H1 (cell line): ENCODE measurements at regions not wholly inside any gene's neighbourhood (a gene's known extent, or its start where the extent isn't known, plus 50 kb on each side); places are given as distances from the start of the nearest gene placed in this dataset.

ENCODE experiments used
- CTCF ChIA-PET: fragments of 300-600 bp; sonication (Branson Sonifier 250); formaldehyde crosslinking; loops from one replicate; lab custom pipeline; 2021; ENCODE audit not compliant: partially characterized antibody; lab: Charles Lee
- POLR2A ChIA-PET: fragments of 300-600 bp; sonication (Branson Sonifier 250); formaldehyde crosslinking; loops from one replicate; lab custom pipeline; 2021; ENCODE audit warnings: inconsistent platforms; ENCODE audit not compliant: partially characterized antibody; lab: Charles Lee
- DNase-seq, 2 experiments: peaks; one replicate each; pipeline versions ENCODE4 v3.0.0 to v3.0.0-alpha.2; 2010 to 2022; ENCODE audit warnings: low spot score in 2 of 2, low read depth in 1 of 2, mixed read lengths in 1 of 2
- FAIRE-seq: peaks from 2 replicates; lab custom pipeline; 2011; peaks lifted over from hg19 to GRCh38; lab: Jason Lieb, UNC
- H2AFZ ChIP-seq: 2 replicates; pipeline ENCODE4 v1.8.1; 2012; ENCODE audit warnings: low read length, inconsistent platforms
- H2AK5ac ChIP-seq: 2 replicates; pipeline ENCODE4 v1.6.1; 2013; ENCODE audit warnings: low read depth, low read length
- H2BK120ac ChIP-seq: replicated peaks from 2 replicates; pipeline ENCODE3; 2013; ENCODE audit warnings: low read depth, low read length, inconsistent platforms
- H2BK12ac ChIP-seq: 2 replicates; pipeline ENCODE4 v1.6.1; 2013; ENCODE audit warnings: low read depth, low read length
- H2BK15ac ChIP-seq: 2 replicates; pipeline ENCODE4 v1.6.1; 2013; ENCODE audit warnings: low read length
- H2BK20ac ChIP-seq: 2 replicates; pipeline ENCODE4 v1.6.1; 2013; ENCODE audit warnings: low read length
- H2BK5ac ChIP-seq: 2 replicates; pipeline ENCODE4 v1.6.1; 2013; ENCODE audit warnings: low read depth, low read length
- H3K14ac ChIP-seq: 2 replicates; pipeline ENCODE4 v1.6.1; 2013; ENCODE audit warnings: inconsistent platforms; ENCODE audit not compliant: insufficient read length
- H3K18ac ChIP-seq: 2 replicates; pipeline ENCODE4 v1.6.1; 2013; ENCODE audit warnings: low read length; ENCODE audit errors: extremely low read depth
- H3K23ac ChIP-seq: 2 replicates; pipeline ENCODE4 v1.6.1; 2013; ENCODE audit warnings: inconsistent platforms; ENCODE audit not compliant: insufficient read length
- H3K23me2 ChIP-seq: 2 replicates; pipeline ENCODE4 v1.6.1; 2013; ENCODE audit warnings: low read depth, low read length
- H3K27ac ChIP-seq: 2 replicates; pipeline ENCODE4 v1.6.1; 2011; ENCODE audit warnings: low read depth, low read length, inconsistent platforms
- H3K27me3 ChIP-seq, 4 experiments: replicated peaks in 1 of 4; 1 replicate in 1 of 4; 2 replicates in 3 of 4; pipeline versions ENCODE4 v1.6.1 to v1.8.1; 2011 to 2013; ENCODE audit warnings: low read length in 3 of 4, mild to moderate bottlenecking in 3 of 4, inconsistent platforms in 2 of 4, mixed read lengths in 2 of 4, moderate library complexity in 1 of 4; ENCODE audit not compliant: control insufficient read depth in 3 of 4, insufficient read depth in 3 of 4; ENCODE audit errors: extremely low read depth in 1 of 4
- H3K36me3 ChIP-seq, 4 experiments: 2 replicates each; pipeline versions ENCODE4 v1.6.1 to v1.8.1; 2011 to 2013; ENCODE audit warnings: mild to moderate bottlenecking in 4 of 4, low read length in 3 of 4, moderate library complexity in 2 of 4, control low read depth in 1 of 4, inconsistent platforms in 1 of 4; ENCODE audit not compliant: insufficient read depth in 4 of 4, control insufficient read depth in 2 of 4
- H3K4ac ChIP-seq: replicated peaks from 2 replicates; pipeline ENCODE3; 2013; ENCODE audit warnings: low read length, low read depth, mixed read lengths, inconsistent platforms; ENCODE audit not compliant: insufficient read length
- H3K4me1 ChIP-seq, 4 experiments: replicated peaks in 1 of 4; 1 replicate in 1 of 4; 2 replicates in 3 of 4; pipeline versions ENCODE4 v1.6.1 to v1.8.1; 2011 to 2013; ENCODE audit warnings: low read length in 3 of 4, inconsistent platforms in 2 of 4, mixed read lengths in 1 of 4; ENCODE audit not compliant: insufficient read depth in 4 of 4, control insufficient read depth in 3 of 4
- H3K4me2 ChIP-seq, 2 experiments: 2 replicates each; pipeline versions ENCODE4 v1.6.1 to v1.8.1; 2011 to 2013; ENCODE audit warnings: low read depth in 2 of 2, low read length in 2 of 2, control low read depth in 1 of 2, inconsistent platforms in 1 of 2, mild to moderate bottlenecking in 1 of 2; ENCODE audit not compliant: insufficient read depth in 1 of 2
- H3K4me3 ChIP-seq, 4 experiments: fragments of 200-600, 300-600 bp in 1 of 4; sonication (generic), shearing (Covaris generic), sonication (Bioruptor Twin) in 1 of 4; 2 replicates each; pipeline versions ENCODE4 v1.5.1 to v1.8.1; 2011 to 2016; ENCODE audit warnings: low read length in 4 of 4, low read depth in 3 of 4, control low read depth in 2 of 4, inconsistent platforms in 2 of 4, mild to moderate bottlenecking in 2 of 4, mixed read lengths in 1 of 4, moderate library complexity in 1 of 4; ENCODE audit not compliant: insufficient read depth in 2 of 4; ENCODE audit errors: extremely low read depth in 1 of 4
- H3K56ac ChIP-seq: replicated peaks from 2 replicates; pipeline ENCODE3; 2013; ENCODE audit warnings: low read depth, mild to moderate bottlenecking, mixed read lengths, low read length, inconsistent platforms; ENCODE audit not compliant: insufficient read length
- H3K79me1 ChIP-seq: 2 replicates; pipeline ENCODE4 v1.6.1; 2013; ENCODE audit warnings: low read depth, low read length, control low read depth
- H3K79me2 ChIP-seq, 2 experiments: 2 replicates each; pipeline versions ENCODE4 v1.6.1 to v1.8.1; 2012 to 2013; ENCODE audit warnings: low read length in 2 of 2, mild to moderate bottlenecking in 2 of 2, inconsistent platforms in 1 of 2; ENCODE audit not compliant: insufficient read depth in 2 of 2, control insufficient read depth in 1 of 2
- H3K9ac ChIP-seq, 4 experiments: replicated peaks in 1 of 4; 1 replicate in 1 of 4; 2 replicates in 3 of 4; pipeline versions ENCODE4 v1.6.1 to v1.8.1; 2011 to 2013; ENCODE audit warnings: low read depth in 3 of 4, low read length in 3 of 4, control low read depth in 2 of 4, mild to moderate bottlenecking in 2 of 4, moderate library complexity in 2 of 4, inconsistent platforms in 1 of 4; ENCODE audit errors: extremely low read depth in 1 of 4
- H3K9me3 ChIP-seq, 2 experiments: 2 replicates each; pipeline versions ENCODE4 v1.6.1 to v1.8.1; 2012 to 2013; ENCODE audit warnings: mild to moderate bottlenecking in 2 of 2, moderate library complexity in 2 of 2, control low read depth in 1 of 2, inconsistent platforms in 1 of 2, low read depth in 1 of 2, low read length in 1 of 2, mixed read lengths in 1 of 2; ENCODE audit not compliant: insufficient read depth in 2 of 2
- H4K20me1 ChIP-seq, 2 experiments: replicated peaks in 1 of 2; 2 replicates each; pipeline versions ENCODE3 to v1.8.1; 2011 to 2013; ENCODE audit warnings: inconsistent platforms in 2 of 2, low read length in 2 of 2, mild to moderate bottlenecking in 1 of 2; ENCODE audit not compliant: insufficient read depth in 2 of 2, control insufficient read depth in 1 of 2
- H4K5ac ChIP-seq: 2 replicates; pipeline ENCODE4 v1.6.1; 2013; ENCODE audit warnings: low read length, low read depth, mixed read lengths, inconsistent platforms; ENCODE audit not compliant: insufficient read length
- H4K8ac ChIP-seq: 2 replicates; pipeline ENCODE4 v1.8.0; 2013; ENCODE audit warnings: mild to moderate bottlenecking, moderate library complexity, low read length, inconsistent platforms; ENCODE audit not compliant: insufficient read depth; ENCODE audit errors: extremely low read depth
- H4K91ac ChIP-seq: replicated peaks from 2 replicates; pipeline ENCODE3; 2013; ENCODE audit warnings: low read length, mixed read lengths, inconsistent platforms; ENCODE audit not compliant: insufficient read length
- CTBP2 ChIP-seq: IDR thresholded peaks from 2 replicates; pipeline ENCODE4 v1.7.0; 2011; ENCODE audit warnings: borderline replicate concordance, mild to moderate bottlenecking, moderate library complexity, mixed read lengths, low read length; ENCODE audit not compliant: insufficient read depth, insufficient read length
- EP300 ChIP-seq, 2 experiments: IDR thresholded peaks; 1 replicate in 1 of 2; 2 replicates in 1 of 2; pipeline ENCODE4 v1.6.1; 2011 to 2012; ENCODE audit warnings: low read depth in 2 of 2, low read length in 2 of 2, mild to moderate bottlenecking in 2 of 2, borderline replicate concordance in 1 of 2, inconsistent platforms in 1 of 2, moderate library complexity in 1 of 2
- KDM4A ChIP-seq: IDR thresholded peaks from one replicate; pipeline ENCODE4 v1.7.1; 2012; ENCODE audit warnings: low read depth, mild to moderate bottlenecking, moderate library complexity, low read length, inconsistent platforms; ENCODE audit not compliant: severe bottlenecking
- PHF8 ChIP-seq: fragments of 200-600 bp; sonication (generic); conservative IDR thresholded peaks from 2 replicates; pipeline ENCODE4 v1.7.1; 2012; ENCODE audit warnings: low read depth, mild to moderate bottlenecking, inconsistent platforms, low read length, moderate library complexity
- SIRT6 ChIP-seq: IDR thresholded peaks from one replicate; pipeline ENCODE4 v1.7.1; 2012; ENCODE audit warnings: low read length, inconsistent platforms
- SP1 ChIP-seq: IDR thresholded peaks from 2 replicates; pipeline ENCODE4 v1.6.1; 2011; ENCODE audit warnings: low read depth, low read length
- TCF12 ChIP-seq: IDR thresholded peaks from 2 replicates; pipeline ENCODE4 v1.6.1; 2011; ENCODE audit warnings: low read depth, mild to moderate bottlenecking, low read length
- WGBS, 2 experiments: shearing (Covaris generic) in 1 of 2; methylation state at CpG; one replicate each; pipeline versions ENCODE4 v1.1.6 to v1.1.7; 2013 to 2015; ENCODE audit warnings: low lambda C conversion rate in 2 of 2, mixed read lengths in 2 of 2, inconsistent platforms in 1 of 2, low coverage in 1 of 2, missing lambda C conversion rate in 1 of 2; ENCODE audit not compliant: insufficient replicate concordance in 2 of 2, insufficient coverage in 1 of 2, insufficient read length in 1 of 2; ENCODE audit errors: extremely low coverage in 1 of 2, missing lambda C conversion rate in 1 of 2; 5-methylcytosine and 5-hydroxymethylcytosine counted together
- TF ChIP-seq, protein P1 (sequence below): IDR thresholded peaks from 2 replicates; pipeline ENCODE4 v1.6.1; 2011; ENCODE audit warnings: low read length, improper control_type of control experiment
- TF ChIP-seq, protein P2 (sequence below): IDR thresholded peaks from 2 replicates; pipeline ENCODE4 v1.6.1; 2012; ENCODE audit warnings: inconsistent platforms

GRCh38 chr6:743320-744096 is 50.6 kb upstream of the EXOC2 start:
- Histone ChIP-seq H2AK5ac (no peak overlapping the region), H2BK120ac (no peak overlapping the region), H2BK15ac (no peak overlapping the region), H4K20me1 (no peaks in the 10 kb centered on the region), H4K8ac (no peak overlapping the region), H3K4me2 (no peak overlapping the region), H3K56ac (no peak overlapping the region), H3K4me3 (no peak overlapping the region), H3K23me2 (no peaks in the 10 kb centered on the region), H3K79me2 (no peaks in the 10 kb centered on the region), H3K9me3 (no peaks in the 10 kb centered on the region), H3K14ac (no peak overlapping the region), H3K23ac (no peak overlapping the region), H3K27ac (no peak overlapping the region), H4K5ac (no peak overlapping the region), H2BK12ac (no peak overlapping the region), H3K79me1 (no peaks in the 10 kb centered on the region), H4K91ac (no peak overlapping the region), H3K18ac (no peak overlapping the region), H3K27me3 (no peaks in the 10 kb centered on the region), H3K36me3 (no peaks in the 10 kb centered on the region), H2BK5ac (no peak overlapping the region), H3K4ac (no peak overlapping the region), H3K4me1 (no peaks in the 10 kb centered on the region), H2BK20ac (no peak overlapping the region), H2AFZ (no peak overlapping the region), H3K9ac (no peak overlapping the region)
- 68% methylated on average over 4 of the region's 4 CpGs; no CpG with 5 or more reads in 1 of the 2 experiments for WGBS, 2 experiments
- TF ChIP-seq CTBP2, result no peak
- TF ChIP-seq, protein P1, sequence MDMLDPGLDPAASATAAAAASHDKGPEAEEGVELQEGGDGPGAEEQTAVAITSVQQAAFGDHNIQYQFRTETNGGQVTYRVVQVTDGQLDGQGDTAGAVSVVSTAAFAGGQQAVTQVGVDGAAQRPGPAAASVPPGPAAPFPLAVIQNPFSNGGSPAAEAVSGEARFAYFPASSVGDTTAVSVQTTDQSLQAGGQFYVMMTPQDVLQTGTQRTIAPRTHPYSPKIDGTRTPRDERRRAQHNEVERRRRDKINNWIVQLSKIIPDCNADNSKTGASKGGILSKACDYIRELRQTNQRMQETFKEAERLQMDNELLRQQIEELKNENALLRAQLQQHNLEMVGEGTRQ, result no peak
- TF ChIP-seq SIRT6, result no peak
- TF ChIP-seq SP1, result no peak
- TF ChIP-seq KDM4A, result no peak
- TF ChIP-seq, protein P2, sequence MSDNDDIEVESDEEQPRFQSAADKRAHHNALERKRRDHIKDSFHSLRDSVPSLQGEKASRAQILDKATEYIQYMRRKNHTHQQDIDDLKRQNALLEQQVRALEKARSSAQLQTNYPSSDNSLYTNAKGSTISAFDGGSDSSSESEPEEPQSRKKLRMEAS, result no peak
- no peak for TF ChIP-seq PHF8
- TF ChIP-seq TCF12, result no peak
- no peak for TF ChIP-seq EP300 (IDR thresholded peaks at IDR 0.05; ENCODE audit: borderline replicate concordance in 1 of 2, low read depth in 2 of 2, low read length in 2 of 2)
- DNase-seq (no peak), FAIRE-seq (no peak)
- ChIA-PET CTCF (interaction anchor here (1.0 kb wide), 1 partner anchor 14 kb away, joined by 3 read pairs; no protein-coding TSS in a partner anchor), POLR2A (no interaction called here)
